ENCODE measurements at regions not wholly inside any gene's neighbourhood (a gene's known extent, or its start where the extent isn't known, plus 50 kb on each side); places are given as distances from the start of the nearest gene placed in this dataset.

DNA sequence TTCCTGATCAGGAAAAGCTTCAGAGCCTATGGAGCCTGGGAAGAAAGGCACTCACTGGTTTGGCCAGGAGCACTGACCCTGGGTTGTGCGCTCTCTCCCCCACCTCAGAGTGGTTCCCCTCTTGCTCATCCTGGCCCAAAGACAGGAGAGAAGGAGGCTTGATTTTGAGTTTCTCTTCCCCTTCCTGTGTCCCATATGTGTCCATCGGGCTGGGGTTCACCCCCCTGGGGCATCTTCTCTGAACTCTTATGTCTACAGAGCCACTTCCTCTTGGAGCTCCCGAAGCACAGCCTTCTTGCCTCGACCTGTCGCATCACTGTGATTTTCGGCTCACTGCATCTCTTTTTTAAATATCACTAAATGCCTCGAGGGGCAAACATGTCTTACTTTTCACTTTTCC, 692.3 kb downstream of the RNF144A start:
- TF ChIP-seq, protein P1, sequence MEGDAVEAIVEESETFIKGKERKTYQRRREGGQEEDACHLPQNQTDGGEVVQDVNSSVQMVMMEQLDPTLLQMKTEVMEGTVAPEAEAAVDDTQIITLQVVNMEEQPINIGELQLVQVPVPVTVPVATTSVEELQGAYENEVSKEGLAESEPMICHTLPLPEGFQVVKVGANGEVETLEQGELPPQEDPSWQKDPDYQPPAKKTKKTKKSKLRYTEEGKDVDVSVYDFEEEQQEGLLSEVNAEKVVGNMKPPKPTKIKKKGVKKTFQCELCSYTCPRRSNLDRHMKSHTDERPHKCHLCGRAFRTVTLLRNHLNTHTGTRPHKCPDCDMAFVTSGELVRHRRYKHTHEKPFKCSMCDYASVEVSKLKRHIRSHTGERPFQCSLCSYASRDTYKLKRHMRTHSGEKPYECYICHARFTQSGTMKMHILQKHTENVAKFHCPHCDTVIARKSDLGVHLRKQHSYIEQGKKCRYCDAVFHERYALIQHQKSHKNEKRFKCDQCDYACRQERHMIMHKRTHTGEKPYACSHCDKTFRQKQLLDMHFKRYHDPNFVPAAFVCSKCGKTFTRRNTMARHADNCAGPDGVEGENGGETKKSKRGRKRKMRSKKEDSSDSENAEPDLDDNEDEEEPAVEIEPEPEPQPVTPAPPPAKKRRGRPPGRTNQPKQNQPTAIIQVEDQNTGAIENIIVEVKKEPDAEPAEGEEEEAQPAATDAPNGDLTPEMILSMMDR (IDR thresholded peaks at IDR 0.05; ENCODE audit: control extremely low read depth, extremely low read depth, low read depth, missing control alignments): no peak
- no peak for DNase-seq (ENCODE audit: extremely low spot score)
- CTCF ChIA-PET: no interaction called here
- POLR2A ChIA-PET: no interaction called here

DNA sequence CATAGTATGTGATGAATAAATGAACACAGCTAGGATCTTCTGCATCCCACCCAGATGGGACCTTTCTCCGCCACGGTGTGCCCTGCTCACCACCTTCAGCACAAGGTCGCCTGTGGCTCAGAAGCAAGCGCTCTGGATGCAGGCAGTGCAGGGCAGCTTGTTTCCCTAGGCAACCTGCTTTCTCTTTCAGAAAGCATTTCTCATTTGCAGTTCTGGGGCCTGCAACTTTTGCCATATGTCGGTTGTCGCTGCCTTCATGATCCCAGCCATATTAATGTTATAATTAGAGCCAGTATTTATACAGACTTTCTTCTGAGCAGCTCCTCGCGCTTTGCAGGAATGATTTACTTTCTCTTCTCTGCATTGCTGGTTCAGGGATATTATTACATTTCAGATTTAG, 692.8 kb downstream of the RNF144A start:
- TF ChIP-seq, protein P1 (IDR thresholded peaks at IDR 0.05; ENCODE audit: control extremely low read depth, extremely low read depth, low read depth, missing control alignments): no peak
- no peak for DNase-seq (ENCODE audit: extremely low spot score)
- ChIA-PET CTCF (no interaction called here), POLR2A (no interaction called here)

DNA sequence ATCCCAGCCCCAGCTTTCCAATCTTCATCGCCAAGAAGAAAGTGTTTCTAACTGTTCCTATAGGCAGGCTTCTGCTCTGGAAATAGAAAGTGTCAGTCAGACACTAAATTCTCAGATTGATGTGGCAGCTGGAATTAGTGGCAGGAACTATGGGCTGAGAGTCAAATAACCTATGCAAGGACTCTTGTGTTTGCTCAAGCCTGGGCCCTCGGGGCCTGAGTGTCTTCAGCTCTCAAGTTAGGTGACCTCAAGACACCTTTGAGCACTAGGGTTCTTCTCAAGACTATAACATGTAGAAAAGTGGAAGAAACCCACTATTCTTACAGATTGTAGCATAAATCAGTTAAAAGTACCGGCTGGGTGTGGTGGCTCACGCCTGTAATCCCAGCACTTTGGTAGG, 694.5 kb downstream of the RNF144A start:
- POLR2A ChIA-PET: no interaction called here
- CTCF ChIA-PET: no interaction called here
- no peak for DNase-seq (ENCODE audit: extremely low spot score)
- TF ChIP-seq, protein P1 (IDR thresholded peaks at IDR 0.05; ENCODE audit: control extremely low read depth, extremely low read depth, low read depth, missing control alignments): no peak

DNA sequence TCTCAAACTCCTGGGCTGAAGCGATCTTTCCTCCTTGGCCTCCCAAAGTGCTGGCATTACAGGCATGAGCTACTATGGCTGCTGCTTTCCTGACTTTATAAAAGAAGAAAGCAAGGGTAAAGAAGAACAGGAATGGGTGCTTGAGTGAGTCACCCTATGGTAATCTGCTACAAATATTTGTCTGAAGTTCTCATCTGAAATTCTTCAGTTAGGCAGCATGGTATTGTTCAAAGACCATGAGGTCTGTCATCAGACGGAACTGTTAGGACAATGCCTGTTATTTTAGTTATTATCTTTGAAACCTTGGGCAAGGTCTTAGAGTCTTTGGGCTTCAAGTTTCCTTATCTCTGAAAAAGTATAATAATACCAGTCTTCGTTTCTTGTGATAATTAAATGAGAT, 695.8 kb downstream of the RNF144A start:
- ChIA-PET CTCF (interaction anchor here (1.4 kb wide), 1 partner anchor 10 kb away, joined by 3 read pairs; no protein-coding TSS in a partner anchor), POLR2A (no interaction called here)
- TF ChIP-seq, protein P1 (IDR thresholded peaks at IDR 0.05; ENCODE audit: control extremely low read depth, extremely low read depth, low read depth, missing control alignments): no peak
- no peak for DNase-seq (ENCODE audit: extremely low spot score)

DNA sequence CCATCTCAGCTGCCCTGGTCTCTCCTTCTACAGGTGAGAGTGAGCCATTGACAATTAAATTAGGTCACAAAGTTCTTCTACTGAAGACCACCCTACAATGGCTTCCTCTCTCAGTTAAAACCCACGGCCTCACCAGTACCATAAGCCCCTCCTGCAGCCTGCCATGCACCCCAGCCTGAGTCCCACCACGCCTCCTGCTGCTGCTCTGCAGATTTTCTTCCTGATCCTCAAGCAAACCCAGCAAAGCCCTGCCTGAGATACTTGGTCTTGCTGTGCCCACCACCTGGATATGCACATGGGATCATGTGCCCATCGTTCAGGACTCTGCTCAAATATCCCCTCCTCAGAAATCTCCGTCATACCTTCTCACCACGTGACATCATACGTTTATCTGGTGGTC, 696.6 kb downstream of the RNF144A start:
- POLR2A ChIA-PET: no interaction called here
- CTCF ChIA-PET: interaction anchor here (1.4 kb wide), 1 partner anchor 10 kb away, joined by 3 read pairs; no protein-coding TSS in a partner anchor
- TF ChIP-seq, protein P1 (IDR thresholded peaks at IDR 0.05; ENCODE audit: control extremely low read depth, extremely low read depth, low read depth, missing control alignments): no peak
- no peak for DNase-seq (ENCODE audit: extremely low spot score)

DNA sequence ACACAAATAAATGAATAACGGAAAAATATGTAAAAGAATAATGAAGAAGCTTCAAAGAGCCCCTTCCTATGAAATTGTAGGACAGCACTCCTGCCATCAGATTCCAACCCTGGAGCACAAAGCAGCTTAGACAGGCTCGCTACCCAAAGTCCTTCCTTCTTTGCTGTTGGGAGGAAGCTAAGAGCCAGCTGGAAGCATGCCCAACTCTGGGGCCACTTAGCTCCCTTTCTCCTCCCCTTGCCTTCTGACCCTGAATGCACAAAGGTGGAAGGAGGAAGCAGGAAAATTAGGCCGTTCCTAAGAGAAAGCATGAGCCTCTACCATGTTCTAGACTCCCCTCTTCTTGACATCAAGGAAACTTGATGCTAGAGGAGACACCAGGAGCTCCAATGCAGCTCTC, 700.8 kb downstream of the RNF144A start:
- CTCF ChIA-PET: interaction anchor here (1.2 kb wide), 1 partner anchor 13 kb away, joined by 3 read pairs; no protein-coding TSS in a partner anchor
- POLR2A ChIA-PET: no interaction called here
- no peak for DNase-seq (ENCODE audit: extremely low spot score)
- TF ChIP-seq, protein P1 (IDR thresholded peaks at IDR 0.05; ENCODE audit: control extremely low read depth, extremely low read depth, low read depth, missing control alignments): no peak
